ENCODE measurements at regions not wholly inside any gene's neighbourhood (a gene's known extent, or its start where the extent isn't known, plus 50 kb on each side); places are given as distances from the start of the nearest gene placed in this dataset.
"Not testable (repeated sequence)": the region's sequence is repeated elsewhere in the genome, so short reads cannot be mapped to it uniquely, and the experiment has no call there.

DNA sequence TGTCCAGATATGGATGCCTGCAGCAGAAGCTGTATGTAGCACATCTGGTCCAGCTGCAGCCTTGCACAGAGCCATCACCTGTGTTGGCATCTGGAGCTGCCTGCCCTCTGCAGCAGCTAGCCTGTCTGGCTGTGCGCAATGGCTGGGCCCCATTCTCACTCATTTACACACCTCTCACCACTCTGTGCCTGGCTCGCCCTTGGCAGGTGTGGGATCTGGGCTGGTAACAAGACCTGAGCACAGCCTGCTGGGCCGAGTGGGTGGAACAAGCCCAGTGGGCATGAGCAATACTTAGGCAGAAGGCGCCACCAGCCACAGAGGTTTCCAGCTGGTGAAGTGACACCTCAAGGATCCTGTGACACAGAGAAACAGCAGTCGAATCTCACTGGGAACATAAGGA lies 714.1 kb downstream of the NUP35 start:
- no peak for TF ChIP-seq POLR2A (IDR thresholded peaks at IDR 0.05; ENCODE audit: low read depth, low read length)
- no peak for TF ChIP-seq POLR2AphosphoS5 (IDR thresholded peaks at IDR 0.05; ENCODE audit: low read depth, low read length)
- no peak for TF ChIP-seq TAF1 (IDR thresholded peaks at IDR 0.05; ENCODE audit: borderline replicate concordance, low read depth, low read length)

DNA sequence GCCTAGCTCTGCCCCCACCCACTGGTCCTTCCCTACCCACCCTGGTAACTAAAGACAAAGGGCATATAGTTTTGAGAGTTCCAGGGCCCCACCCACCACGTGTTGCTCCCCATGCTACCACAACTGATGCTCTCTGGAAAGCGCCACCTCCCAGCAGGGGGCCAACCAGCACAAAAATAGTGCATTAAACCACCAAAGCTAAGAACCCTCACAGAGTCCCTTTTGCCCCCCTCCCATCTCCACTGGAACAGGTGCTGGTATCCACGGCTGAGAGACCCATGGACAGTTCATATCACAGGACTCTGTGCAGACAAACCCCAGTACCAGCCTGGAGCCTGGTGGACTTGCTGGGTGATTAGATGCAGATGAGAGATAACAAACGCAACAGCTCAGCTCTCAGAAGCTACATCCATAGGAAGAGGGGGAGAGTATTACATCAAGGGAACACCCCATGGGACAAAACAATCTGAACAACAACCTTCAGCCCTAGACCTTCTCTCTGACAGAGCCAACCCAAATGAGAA lies 715.9 kb downstream of the NUP35 start:
- DNase-seq (ENCODE audit: insufficient read length) (no peak), FAIRE-seq (no peak)
- TF ChIP-seq TAF1 (IDR thresholded peaks at IDR 0.05; ENCODE audit: borderline replicate concordance, low read depth, low read length) (no peak), POLR2A (IDR thresholded peaks at IDR 0.05; ENCODE audit: low read depth, low read length) (no peak), POLR2AphosphoS5 (IDR thresholded peaks at IDR 0.05; ENCODE audit: low read depth, low read length) (no peak)

More for the DNA sequence above, 714.1 kb downstream of the NUP35 start:
- FAIRE-seq: no peak
- no peak for DNase-seq (ENCODE audit: insufficient read length)

DNA sequence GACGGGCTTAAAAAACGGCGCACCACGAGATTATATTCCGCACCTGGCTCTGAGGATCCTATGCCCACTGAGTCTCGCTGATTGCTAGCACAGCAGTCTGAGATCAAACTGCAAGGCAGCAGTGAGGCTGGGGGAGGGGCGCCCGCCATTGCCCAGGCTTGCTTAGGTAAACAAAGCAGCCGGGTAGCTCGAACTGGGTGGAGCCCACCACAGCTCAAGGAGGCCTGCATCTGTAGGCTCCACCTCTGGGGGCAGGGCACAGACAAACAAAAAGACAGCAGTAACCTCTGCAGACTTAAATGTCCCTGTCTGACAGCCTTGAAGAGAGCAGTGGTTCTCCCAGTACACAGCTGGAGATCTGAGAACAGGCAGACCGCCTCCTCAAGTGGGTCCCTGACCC lies 725.6 kb downstream of the NUP35 start:
- DNase-seq (ENCODE audit: insufficient read length); FAIRE-seq: not testable (repeated sequence)

DNA sequence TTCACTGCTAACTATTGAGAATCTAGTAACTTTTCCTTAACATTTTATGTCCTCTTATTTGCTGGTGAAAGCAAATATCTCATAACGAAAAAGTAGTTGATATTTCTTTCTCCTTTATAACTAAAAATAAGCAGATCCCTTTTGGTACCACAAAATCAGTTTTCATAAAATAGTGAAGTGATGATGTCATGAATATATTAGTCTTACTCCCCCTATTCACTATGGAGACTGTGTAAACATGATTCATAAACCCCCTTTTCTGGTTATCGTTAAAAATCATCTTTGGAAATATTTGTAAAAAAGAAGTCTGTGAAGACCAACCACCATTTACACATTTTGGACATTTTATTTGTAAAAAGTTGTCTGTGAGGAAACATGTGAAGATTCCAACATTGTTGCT lies 734.9 kb downstream of the NUP35 start:
- DNase-seq (ENCODE audit: insufficient read length): no peak
- FAIRE-seq: no peak

DNA sequence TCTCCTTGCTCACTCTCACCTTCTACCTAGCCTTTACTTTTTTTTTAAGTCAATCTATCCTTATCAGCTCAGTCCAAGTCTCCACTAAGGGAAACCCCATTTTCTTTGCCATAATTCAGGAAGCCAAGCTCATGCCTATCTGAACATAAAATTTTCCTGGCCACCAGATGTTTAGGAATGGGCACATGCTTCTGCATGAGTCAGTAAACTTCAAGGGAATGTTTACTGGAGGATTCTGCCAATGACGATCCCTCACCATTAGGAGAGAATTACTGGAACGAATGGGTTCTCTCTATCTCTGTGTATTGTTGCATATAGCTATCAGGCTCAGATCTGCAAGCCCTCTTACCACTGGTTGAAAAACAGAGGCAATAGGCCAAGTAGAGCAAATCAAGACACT lies 731.7 kb upstream of the ZNF804A start:
- DNase-seq (ENCODE audit: insufficient read length) (no peak), FAIRE-seq (peak; percentile 76)
- TF ChIP-seq POLR2A (IDR thresholded peaks at IDR 0.05; ENCODE audit: low read depth, low read length) (no peak), POLR2AphosphoS5 (IDR thresholded peaks at IDR 0.05; ENCODE audit: low read depth, low read length) (no peak), TAF1 (IDR thresholded peaks at IDR 0.05; ENCODE audit: borderline replicate concordance, low read depth, low read length) (no peak)

More for the DNA sequence above, 734.9 kb downstream of the NUP35 start:
- TF ChIP-seq POLR2A (IDR thresholded peaks at IDR 0.05; ENCODE audit: low read depth, low read length) (no peak), TAF1 (IDR thresholded peaks at IDR 0.05; ENCODE audit: borderline replicate concordance, low read depth, low read length) (no peak), POLR2AphosphoS5 (IDR thresholded peaks at IDR 0.05; ENCODE audit: low read depth, low read length) (no peak)

DNA sequence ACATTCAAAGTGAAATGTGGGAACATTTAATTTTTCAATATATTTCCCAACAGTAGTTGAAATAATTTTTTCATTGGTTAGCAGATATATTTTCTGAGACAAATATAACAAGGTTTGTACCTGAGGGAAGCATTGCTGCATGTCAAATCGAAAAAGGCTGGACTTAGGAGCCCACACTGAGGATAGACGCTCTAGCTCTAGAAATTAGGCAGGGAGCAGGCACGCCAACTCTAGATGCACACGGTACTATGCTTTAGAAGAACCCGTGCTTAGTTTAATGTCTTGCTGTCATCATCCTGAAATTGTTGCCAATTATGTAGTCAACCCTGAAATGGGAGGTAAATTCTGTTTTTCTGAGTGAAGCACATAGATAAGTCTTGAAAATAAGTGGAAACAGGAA lies 731.1 kb upstream of the ZNF804A start:
- FAIRE-seq: no peak
- no peak for DNase-seq (ENCODE audit: insufficient read length)
- TF ChIP-seq TAF1 (IDR thresholded peaks at IDR 0.05; ENCODE audit: borderline replicate concordance, low read depth, low read length) (no peak), POLR2AphosphoS5 (IDR thresholded peaks at IDR 0.05; ENCODE audit: low read depth, low read length) (no peak)

DNA sequence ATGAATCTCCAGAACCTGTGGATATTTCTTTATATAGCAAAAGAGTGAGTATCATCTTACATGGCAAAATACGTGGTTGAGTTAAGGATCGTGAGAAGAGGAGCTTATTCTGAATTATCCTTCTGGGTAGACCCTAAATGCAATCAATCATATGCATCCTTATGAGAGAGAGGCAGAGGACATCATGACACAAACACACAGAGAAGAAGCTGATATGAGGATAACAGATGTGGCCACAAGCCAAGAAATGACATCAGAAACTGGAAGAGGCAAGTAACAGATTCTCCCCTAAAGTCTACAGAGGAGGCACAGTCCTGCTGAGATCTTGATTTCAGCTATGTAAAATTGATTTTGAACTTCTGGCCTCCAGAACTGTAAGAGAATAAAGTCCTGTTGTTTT lies 730.2 kb upstream of the ZNF804A start:
- TF ChIP-seq POLR2AphosphoS5 (IDR thresholded peaks at IDR 0.05; ENCODE audit: low read depth, low read length): no peak
- no peak for TF ChIP-seq POLR2A (IDR thresholded peaks at IDR 0.05; ENCODE audit: low read depth, low read length)
- no peak for TF ChIP-seq TAF1 (IDR thresholded peaks at IDR 0.05; ENCODE audit: borderline replicate concordance, low read depth, low read length)
- FAIRE-seq (no peak), DNase-seq (ENCODE audit: insufficient read length) (no peak)

DNA sequence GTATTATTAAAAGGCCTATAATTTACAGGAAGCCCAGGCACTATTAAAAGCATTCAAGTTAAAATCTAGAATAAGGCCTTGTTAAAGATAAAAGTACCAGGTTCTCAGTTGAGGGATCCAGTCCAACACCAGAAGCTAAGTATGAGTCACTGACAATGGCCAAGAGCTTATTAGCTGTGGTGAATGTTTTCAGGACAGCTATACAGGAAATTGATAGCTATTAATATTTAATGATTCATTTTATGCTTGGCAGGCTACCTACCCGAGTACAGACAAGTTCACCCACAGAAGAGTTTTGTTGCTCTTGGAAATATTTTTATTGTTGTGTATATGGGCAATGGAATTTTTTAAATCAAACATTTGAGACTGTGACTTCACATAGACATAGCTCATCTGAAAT lies 729.6 kb upstream of the ZNF804A start:
- FAIRE-seq (peak; percentile 27), DNase-seq (ENCODE audit: insufficient read length) (no peak)
- TF ChIP-seq POLR2A (IDR thresholded peaks at IDR 0.05; ENCODE audit: low read depth, low read length) (no peak), POLR2AphosphoS5 (IDR thresholded peaks at IDR 0.05; ENCODE audit: low read depth, low read length) (no peak), TAF1 (IDR thresholded peaks at IDR 0.05; ENCODE audit: borderline replicate concordance, low read depth, low read length) (no peak)

DNA sequence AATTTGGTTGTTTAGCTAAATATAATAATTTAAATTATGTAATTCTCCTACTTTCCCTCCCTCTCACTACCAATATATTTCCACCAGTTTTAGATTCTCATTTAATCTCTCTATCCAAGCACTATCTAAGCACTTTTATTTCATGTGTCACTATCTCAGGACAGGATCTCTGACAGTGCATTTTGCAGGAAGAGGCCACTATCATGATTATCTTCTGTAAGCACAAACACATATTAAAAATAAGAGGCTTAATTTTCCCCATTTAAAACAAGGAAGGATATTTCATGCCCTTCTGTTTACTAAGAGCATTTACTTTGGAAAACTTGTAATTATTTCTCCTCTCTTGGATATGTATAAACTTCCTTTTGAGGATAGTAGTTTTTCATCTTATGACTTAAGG lies 726.2 kb upstream of the ZNF804A start:
- FAIRE-seq (no peak), DNase-seq (ENCODE audit: insufficient read length) (no peak)
- TF ChIP-seq TAF1 (IDR thresholded peaks at IDR 0.05; ENCODE audit: borderline replicate concordance, low read depth, low read length): no peak
- no peak for TF ChIP-seq POLR2AphosphoS5 (IDR thresholded peaks at IDR 0.05; ENCODE audit: low read depth, low read length)
- TF ChIP-seq POLR2A (IDR thresholded peaks at IDR 0.05; ENCODE audit: low read depth, low read length): no peak

DNA sequence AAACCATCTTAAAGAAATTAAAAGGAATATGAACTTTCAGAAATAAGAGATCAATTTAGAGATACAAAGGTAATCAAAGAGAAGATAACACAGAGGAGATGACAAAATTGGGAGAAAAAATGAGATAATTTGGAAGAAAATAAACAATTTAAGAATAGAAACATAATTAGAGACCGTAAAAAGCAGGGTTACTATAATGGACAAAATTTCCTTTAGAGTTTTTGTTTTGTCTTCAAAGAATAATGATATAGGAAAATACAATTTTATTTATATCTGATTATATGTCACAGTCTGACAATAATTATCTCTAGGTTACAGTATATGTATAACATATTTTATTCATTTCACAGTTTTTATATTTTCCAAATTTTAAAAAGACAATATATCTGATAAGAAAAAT lies 716.4 kb upstream of the ZNF804A start:
- DNase-seq (ENCODE audit: insufficient read length): no peak
- TF ChIP-seq TAF1 (IDR thresholded peaks at IDR 0.05; ENCODE audit: borderline replicate concordance, low read depth, low read length) (no peak), POLR2AphosphoS5 (IDR thresholded peaks at IDR 0.05; ENCODE audit: low read depth, low read length) (no peak), POLR2A (IDR thresholded peaks at IDR 0.05; ENCODE audit: low read depth, low read length) (no peak)
- FAIRE-seq: no peak

DNA sequence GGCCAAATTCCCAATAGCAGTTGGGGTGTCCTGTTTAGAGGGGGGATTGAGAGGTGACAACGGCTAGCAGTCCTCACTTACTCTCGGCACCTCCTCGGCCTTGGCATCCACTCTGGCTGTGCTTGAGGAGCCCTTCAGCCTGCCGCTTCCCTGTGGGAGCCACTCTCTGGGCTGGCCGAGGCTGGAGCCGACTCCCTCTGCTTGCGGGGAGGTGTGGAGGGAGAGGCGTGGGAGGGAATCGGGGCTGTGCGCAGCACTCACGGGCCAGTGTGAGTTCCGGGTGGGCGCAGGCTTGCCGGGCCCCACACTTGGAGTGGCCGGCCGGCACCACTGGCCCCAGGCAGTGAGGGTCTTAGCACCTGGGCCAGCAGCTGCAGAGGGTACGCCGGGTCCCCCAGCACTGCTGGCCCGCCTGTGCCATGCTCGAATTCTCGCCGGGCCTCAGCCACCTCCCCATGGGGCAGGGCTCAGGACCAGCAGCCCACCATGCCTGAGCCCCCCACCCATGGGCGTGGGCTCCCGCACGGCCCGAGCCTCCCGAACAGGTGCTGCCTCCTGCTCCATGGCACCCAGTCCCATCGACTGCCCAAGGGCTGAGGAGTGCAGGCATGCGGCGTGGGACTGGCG lies 705.9 kb upstream of the ZNF804A start:
- TF ChIP-seq POLR2A (IDR thresholded peaks at IDR 0.05; ENCODE audit: low read depth, low read length) (no peak), TAF1 (IDR thresholded peaks at IDR 0.05; ENCODE audit: borderline replicate concordance, low read depth, low read length) (no peak), POLR2AphosphoS5 (IDR thresholded peaks at IDR 0.05; ENCODE audit: low read depth, low read length) (no peak)
- DNase-seq (ENCODE audit: insufficient read length): no peak
- no peak for FAIRE-seq

DNA sequence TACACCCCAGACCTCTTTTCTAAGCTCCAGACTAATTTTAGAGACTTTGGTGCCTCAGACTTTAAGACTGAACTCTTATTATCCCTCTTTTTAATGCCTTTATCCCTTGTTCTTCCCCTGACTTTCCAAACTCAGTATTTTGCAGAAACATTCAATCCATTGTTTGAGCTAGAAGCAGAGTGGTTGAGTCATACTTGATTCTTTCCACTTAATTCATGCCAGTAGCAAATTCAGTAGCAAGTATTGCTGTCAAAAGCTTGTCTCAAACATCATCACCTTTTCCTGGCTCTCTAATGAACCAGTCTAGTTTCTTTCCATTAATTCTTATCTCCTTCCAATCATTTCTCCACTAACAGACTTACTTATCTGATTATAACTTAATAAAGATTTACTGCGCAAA lies 699.7 kb upstream of the ZNF804A start:
- DNase-seq (ENCODE audit: insufficient read length) (no peak), FAIRE-seq (no peak)
- no peak for TF ChIP-seq POLR2A (IDR thresholded peaks at IDR 0.05; ENCODE audit: low read depth, low read length)
- TF ChIP-seq POLR2AphosphoS5 (IDR thresholded peaks at IDR 0.05; ENCODE audit: low read depth, low read length): no peak
- TF ChIP-seq TAF1 (IDR thresholded peaks at IDR 0.05; ENCODE audit: borderline replicate concordance, low read depth, low read length): no peak

DNA sequence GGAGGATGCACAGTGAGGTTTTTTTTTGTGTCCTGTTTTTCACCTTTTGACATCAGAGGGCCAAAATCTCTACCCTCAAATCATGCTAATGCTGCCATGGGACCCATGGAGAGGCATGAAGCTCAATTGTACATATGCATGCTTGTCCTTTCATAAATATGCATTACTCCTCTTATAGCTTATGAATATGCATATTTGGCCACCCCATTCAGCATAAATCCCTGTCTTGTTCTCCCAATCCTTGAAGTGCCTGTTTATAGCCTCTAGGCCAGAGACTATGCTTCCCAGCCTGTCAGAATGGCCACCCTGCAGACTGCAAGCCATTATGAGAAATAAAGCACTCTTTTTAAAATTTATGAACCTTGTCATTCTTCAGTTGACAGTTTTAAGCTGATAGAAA lies 696.4 kb upstream of the ZNF804A start:
- no peak for DNase-seq (ENCODE audit: insufficient read length)
- no peak for TF ChIP-seq TAF1 (IDR thresholded peaks at IDR 0.05; ENCODE audit: borderline replicate concordance, low read depth, low read length)
- no peak for TF ChIP-seq POLR2A (IDR thresholded peaks at IDR 0.05; ENCODE audit: low read depth, low read length)
- no peak for TF ChIP-seq POLR2AphosphoS5 (IDR thresholded peaks at IDR 0.05; ENCODE audit: low read depth, low read length)
- FAIRE-seq: no peak
